ENCODE measurements at regions not wholly inside any gene's neighbourhood (a gene's known extent, or its start where the extent isn't known, plus 50 kb on each side); places are given as distances from the start of the nearest gene placed in this dataset.

DNA sequence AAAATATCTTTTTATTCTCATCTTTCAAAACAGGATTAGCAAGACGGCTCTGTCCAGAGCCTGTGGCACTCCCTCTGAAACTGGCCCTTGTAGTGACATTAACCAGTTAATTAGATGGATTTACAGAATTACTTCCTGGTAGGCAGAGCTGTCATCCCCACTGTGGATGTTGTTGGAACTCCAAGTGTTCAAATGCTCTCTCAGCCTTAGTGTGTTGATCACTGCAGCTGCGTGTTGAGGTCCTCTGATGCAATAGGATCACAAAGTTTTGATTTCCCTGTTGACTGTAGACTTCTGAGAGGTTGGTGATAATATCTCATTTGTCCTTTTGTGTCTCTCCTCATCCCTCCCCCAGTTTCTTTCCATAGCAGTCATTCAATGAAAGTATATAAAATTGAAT, 117.3 kb upstream of the CDK6 start:
- TF ChIP-seq, protein P1, sequence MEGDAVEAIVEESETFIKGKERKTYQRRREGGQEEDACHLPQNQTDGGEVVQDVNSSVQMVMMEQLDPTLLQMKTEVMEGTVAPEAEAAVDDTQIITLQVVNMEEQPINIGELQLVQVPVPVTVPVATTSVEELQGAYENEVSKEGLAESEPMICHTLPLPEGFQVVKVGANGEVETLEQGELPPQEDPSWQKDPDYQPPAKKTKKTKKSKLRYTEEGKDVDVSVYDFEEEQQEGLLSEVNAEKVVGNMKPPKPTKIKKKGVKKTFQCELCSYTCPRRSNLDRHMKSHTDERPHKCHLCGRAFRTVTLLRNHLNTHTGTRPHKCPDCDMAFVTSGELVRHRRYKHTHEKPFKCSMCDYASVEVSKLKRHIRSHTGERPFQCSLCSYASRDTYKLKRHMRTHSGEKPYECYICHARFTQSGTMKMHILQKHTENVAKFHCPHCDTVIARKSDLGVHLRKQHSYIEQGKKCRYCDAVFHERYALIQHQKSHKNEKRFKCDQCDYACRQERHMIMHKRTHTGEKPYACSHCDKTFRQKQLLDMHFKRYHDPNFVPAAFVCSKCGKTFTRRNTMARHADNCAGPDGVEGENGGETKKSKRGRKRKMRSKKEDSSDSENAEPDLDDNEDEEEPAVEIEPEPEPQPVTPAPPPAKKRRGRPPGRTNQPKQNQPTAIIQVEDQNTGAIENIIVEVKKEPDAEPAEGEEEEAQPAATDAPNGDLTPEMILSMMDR (IDR thresholded peaks at IDR 0.05) = no peak
- no peak for TF ChIP-seq EZH2 (IDR thresholded peaks at IDR 0.05; ENCODE audit: borderline replicate concordance, insufficient read depth, low read depth, low read length, poor library complexity, severe bottlenecking)
- H3K4me2 ChIP-seq (replicated peaks; ENCODE audit: low read depth, low read length, poor library complexity, severe bottlenecking) = no peak overlapping the region
- CTCF ChIA-PET = no interaction called here
- H3K27ac ChIP-seq (ENCODE audit: low read length in 2 of 2) = no peak overlapping the region
- POLR2A ChIA-PET = no interaction called here
- H3K9ac ChIP-seq (ENCODE audit: low read length) = no peak overlapping the region
- H4K20me1 ChIP-seq (ENCODE audit: control insufficient read depth, insufficient read depth, low read length, poor library complexity, severe bottlenecking) = no peaks in the 10 kb centered on the region
- intact Hi-C loops (cut with micrococcal nuclease) = no loop called here
- Mint-ChIP-seq H3K9me3 (ENCODE audit: insufficient read depth) (peaks cover 7% of the 10 kb centered on the region), H3K4me1 (no peaks in the 10 kb centered on the region), H3K27ac (no peak overlapping the region), H3K4me3 (no peak overlapping the region), H3K27me3 (peaks cover 3% of the 10 kb centered on the region)
- no peaks in the 10 kb centered on the region for H3K27me3 ChIP-seq (replicated peaks in 1 of 4; ENCODE audit: control extremely low read depth in 1 of 4, control insufficient read depth in 3 of 4, insufficient read depth in 4 of 4, low read length in 3 of 4)
- ATAC-seq (ENCODE audit: low read depth) = no peak
- no peak overlapping the region for H3K4me3 ChIP-seq (ENCODE audit: control extremely low read depth in 1 of 5, extremely low read depth in 1 of 5, insufficient read depth in 1 of 5, low read depth in 2 of 5, low read length in 4 of 5)
- no peak overlapping the region for H2AFZ ChIP-seq (ENCODE audit: insufficient read depth, low read depth, low read length, poor library complexity, severe bottlenecking)
- 100% methylated on average over 1 of the region's 2 CpGs for WGBS (ENCODE audit: insufficient coverage)
- H3K4me1 ChIP-seq (ENCODE audit: control insufficient read depth in 2 of 2, insufficient read depth in 2 of 2, low read length in 2 of 2) = no peaks in the 10 kb centered on the region
- no peak for DNase-seq
- H3K36me3 ChIP-seq (replicated peaks in 1 of 2; ENCODE audit: control extremely low read depth in 1 of 2, control insufficient read depth in 1 of 2, extremely low read depth in 1 of 2, insufficient read depth in 2 of 2, low read length in 1 of 2) = no peaks in the 10 kb centered on the region
- H3K79me2 ChIP-seq (ENCODE audit: control insufficient read depth, insufficient read depth, low read length) = no peaks in the 10 kb centered on the region
- peaks cover 0 to 4% (median 0%) of the 10 kb centered on the region in 3 donors for H3K9me3 ChIP-seq (ENCODE audit: control extremely low read depth in 1 of 3, control insufficient read depth in 2 of 3, insufficient read depth in 1 of 3, low read length in 2 of 3)

GRCh38 chr7:92949748-92950147, 113.4 kb upstream of the CDK6 start:
- ChIA-PET CTCF (no interaction called here), POLR2A (no interaction called here)
- no peak overlapping the region for H3K27ac Mint-ChIP-seq
- H4K20me1 ChIP-seq (ENCODE audit: control insufficient read depth, insufficient read depth, low read length, poor library complexity, severe bottlenecking) = no peaks in the 10 kb centered on the region
- no peaks in the 10 kb centered on the region for H3K27me3 Mint-ChIP-seq
- H3K27me3 ChIP-seq (replicated peaks in 1 of 4; ENCODE audit: control extremely low read depth in 1 of 4, control insufficient read depth in 3 of 4, insufficient read depth in 4 of 4, low read length in 3 of 4) = no peaks in the 10 kb centered on the region
- no peaks in the 10 kb centered on the region for H3K9me3 ChIP-seq (ENCODE audit: control extremely low read depth in 1 of 3, control insufficient read depth in 2 of 3, insufficient read depth in 1 of 3, low read length in 2 of 3)
- no peaks in the 10 kb centered on the region for H3K4me1 ChIP-seq (ENCODE audit: control insufficient read depth in 2 of 2, insufficient read depth in 2 of 2, low read length in 2 of 2)
- no peak overlapping the region for H3K27ac ChIP-seq (ENCODE audit: low read length in 2 of 2)
- no peak for ATAC-seq (ENCODE audit: low read depth)
- no peak overlapping the region for H3K4me3 ChIP-seq (ENCODE audit: control extremely low read depth in 1 of 5, extremely low read depth in 1 of 5, insufficient read depth in 1 of 5, low read depth in 2 of 5, low read length in 4 of 5)
- H3K79me2 ChIP-seq (ENCODE audit: control insufficient read depth, insufficient read depth, low read length) = no peaks in the 10 kb centered on the region
- intact Hi-C loops (cut with micrococcal nuclease) = no loop called here
- no CpG with 5 or more reads among the region's 1 CpG for WGBS (ENCODE audit: insufficient coverage)
- no peak for DNase-seq
- H3K9me3 Mint-ChIP-seq (ENCODE audit: insufficient read depth) = no peaks in the 10 kb centered on the region
- H3K4me3 Mint-ChIP-seq = no peak overlapping the region
- no peak overlapping the region for H2AFZ ChIP-seq (ENCODE audit: insufficient read depth, low read depth, low read length, poor library complexity, severe bottlenecking)
- H3K4me1 Mint-ChIP-seq = no peaks in the 10 kb centered on the region
- H3K9ac ChIP-seq (ENCODE audit: low read length) = no peak overlapping the region
- TF ChIP-seq EZH2 (IDR thresholded peaks at IDR 0.05; ENCODE audit: borderline replicate concordance, insufficient read depth, low read depth, low read length, poor library complexity, severe bottlenecking) = no peak
- TF ChIP-seq, protein P1 (IDR thresholded peaks at IDR 0.05) = no peak
- no peaks in the 10 kb centered on the region for H3K36me3 ChIP-seq (replicated peaks in 1 of 2; ENCODE audit: control extremely low read depth in 1 of 2, control insufficient read depth in 1 of 2, extremely low read depth in 1 of 2, insufficient read depth in 2 of 2, low read length in 1 of 2)
- no peak overlapping the region for H3K4me2 ChIP-seq (replicated peaks; ENCODE audit: low read depth, low read length, poor library complexity, severe bottlenecking)

All from B cell (primary cell).